Stimulated activated effector memory CD8-positive, alpha-beta T cell treated with anti-CD3 and anti-CD28 coated beads, Interleukin-12 subunit alpha, Interleukin-12 subunit beta, amount 100 ng/mL, for 72 hours (primary cell): ENCODE measurements at regions not wholly inside any gene's neighbourhood (a gene's known extent, or its start where the extent isn't known, plus 50 kb on each side); places are given as distances from the start of the nearest gene placed in this dataset.

Source experiments
- ATAC-seq: fragments of 150-1000 bp; cut with Tn5 transposase; 2 replicates; pipeline ENCODE4 v1.10.0; 2021
- DNase-seq, 2 donors: peaks; one replicate each; pipeline ENCODE4 v3.0.0; 2021 to 2022; ENCODE audit warnings: low spot score in 2 of 2
- H3K27ac Mint-ChIP-seq: one replicate; pipeline ENCODE4 v1.8.0; 2022; ENCODE audit warnings: mild to moderate bottlenecking, mixed read lengths
- H3K36me3 Mint-ChIP-seq: one replicate; pipeline ENCODE4 v1.8.0; 2022; ENCODE audit warnings: mild to moderate bottlenecking, mixed read lengths
- H3K4me1 Mint-ChIP-seq: one replicate; pipeline ENCODE4 v1.8.0; 2022; ENCODE audit warnings: mixed read lengths
- H3K4me3 Mint-ChIP-seq: one replicate; pipeline ENCODE4 v1.8.0; 2022; ENCODE audit warnings: mild to moderate bottlenecking, mixed read lengths
- H3K9me3 Mint-ChIP-seq: one replicate; pipeline ENCODE4 v1.8.0; 2022; ENCODE audit warnings: mixed read lengths

GRCh38 chr7:340979-341694 is 51.2 kb downstream of the FOXL3 start:
- no peaks in the 10 kb centered on the region for H3K36me3 Mint-ChIP-seq
- H3K9me3 Mint-ChIP-seq = peaks cover 4% of the 10 kb centered on the region
- DNase-seq = no peak
- no peaks in the 10 kb centered on the region for H3K4me1 Mint-ChIP-seq
- ATAC-seq = no peak
- no peak overlapping the region for H3K4me3 Mint-ChIP-seq
- H3K27ac Mint-ChIP-seq = no peak overlapping the region

DNA sequence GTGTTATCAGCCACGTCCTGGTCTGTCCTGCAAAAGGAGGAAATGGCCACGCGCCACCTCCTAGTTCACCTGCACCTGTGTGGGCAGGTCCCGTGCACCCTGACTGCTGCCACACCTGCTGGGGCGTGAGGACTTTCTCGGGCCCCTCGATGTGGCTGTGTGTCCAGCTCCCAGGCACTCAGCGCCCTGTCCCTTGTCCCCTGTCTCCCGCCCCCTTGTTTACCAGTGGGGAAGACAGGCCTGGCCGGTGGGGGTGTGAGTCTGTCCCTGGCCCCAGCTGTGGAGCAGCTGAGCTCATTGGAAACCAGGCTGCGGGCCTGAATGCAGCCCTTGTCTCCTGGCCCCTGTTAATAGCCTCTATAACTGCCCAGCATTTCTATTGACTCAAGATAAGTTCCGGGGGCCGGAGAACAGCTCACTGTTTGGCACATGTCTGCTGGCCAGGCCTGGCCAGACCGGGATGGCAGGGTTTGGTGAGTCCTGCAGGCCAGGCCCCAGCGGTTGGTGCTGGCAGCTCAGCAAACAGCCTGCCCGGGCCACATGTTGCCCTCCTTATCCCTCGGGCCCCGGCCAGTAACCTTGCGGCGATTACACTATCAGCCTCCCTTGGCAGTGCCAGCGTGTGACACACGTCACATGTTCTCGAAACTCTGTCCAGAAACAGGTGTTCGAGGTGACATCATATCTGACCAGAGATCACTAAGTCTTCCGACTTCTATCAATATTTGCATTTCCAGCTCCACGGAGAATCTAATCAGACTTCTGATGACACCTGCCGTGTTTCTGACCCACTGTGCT is 52.1 kb downstream of the FOXL3 start:
- Mint-ChIP-seq H3K4me3 (no peak overlapping the region), H3K27ac (no peak overlapping the region), H3K4me1 (no peaks in the 10 kb centered on the region), H3K9me3 (peaks cover 4% of the 10 kb centered on the region), H3K36me3 (no peaks in the 10 kb centered on the region)
- no peak for DNase-seq
- no peak for ATAC-seq

- H3K4me1 Mint-ChIP-seq = no peaks in the 10 kb centered on the region
- peaks cover 6% of the 10 kb centered on the region for H3K9me3 Mint-ChIP-seq
- no peak overlapping the region for H3K4me3 Mint-ChIP-seq
- no peaks in the 10 kb centered on the region for H3K36me3 Mint-ChIP-seq
- no peak overlapping the region for H3K27ac Mint-ChIP-seq
- ATAC-seq (no peak), DNase-seq (no peak)
Observed at GRCh38 chr7:342681-343216, 52.8 kb downstream of the FOXL3 start.

- H3K4me3 Mint-ChIP-seq = no peak overlapping the region
Observed at GRCh38 chr7:343227-343822, 53.4 kb downstream of the FOXL3 start.

GRCh38 chr7:343864-344607 is 54.1 kb downstream of the FOXL3 start:
- DNase-seq = no peak
- ATAC-seq = no peak
- Mint-ChIP-seq H3K9me3 (peaks cover 6% of the 10 kb centered on the region), H3K36me3 (no peaks in the 10 kb centered on the region), H3K4me1 (no peaks in the 10 kb centered on the region), H3K4me3 (no peak overlapping the region), H3K27ac (no peak overlapping the region)

More at GRCh38 chr7:343227-343822, 53.4 kb downstream of the FOXL3 start:
- H3K9me3 Mint-ChIP-seq = peaks cover 6% of the 10 kb centered on the region
- no peak overlapping the region for H3K27ac Mint-ChIP-seq
- no peaks in the 10 kb centered on the region for H3K4me1 Mint-ChIP-seq
- DNase-seq = no peak
- ATAC-seq = no peak
- H3K36me3 Mint-ChIP-seq = no peaks in the 10 kb centered on the region

DNA sequence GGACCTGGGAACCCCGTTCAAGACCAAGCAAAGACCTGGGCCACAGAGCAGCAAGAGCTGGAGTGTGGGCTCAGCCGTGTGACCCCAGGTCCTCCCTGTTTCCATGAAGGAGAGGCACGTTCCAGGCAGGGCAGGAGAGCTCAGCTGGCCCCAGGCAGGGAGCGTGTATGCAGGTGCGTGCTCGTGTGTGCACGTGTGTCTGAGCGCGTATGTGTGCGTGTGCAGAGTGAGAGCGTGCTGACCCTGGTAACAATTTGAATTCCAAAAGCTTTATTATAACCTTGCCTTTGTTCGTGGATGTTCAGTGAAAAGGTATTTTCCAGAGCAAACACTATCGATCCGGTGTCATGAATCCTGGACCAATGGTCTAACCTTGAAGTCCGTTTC is 54.6 kb downstream of the FOXL3 start:
- H3K4me1 Mint-ChIP-seq = no peaks in the 10 kb centered on the region
- no peak overlapping the region for H3K27ac Mint-ChIP-seq

DNA sequence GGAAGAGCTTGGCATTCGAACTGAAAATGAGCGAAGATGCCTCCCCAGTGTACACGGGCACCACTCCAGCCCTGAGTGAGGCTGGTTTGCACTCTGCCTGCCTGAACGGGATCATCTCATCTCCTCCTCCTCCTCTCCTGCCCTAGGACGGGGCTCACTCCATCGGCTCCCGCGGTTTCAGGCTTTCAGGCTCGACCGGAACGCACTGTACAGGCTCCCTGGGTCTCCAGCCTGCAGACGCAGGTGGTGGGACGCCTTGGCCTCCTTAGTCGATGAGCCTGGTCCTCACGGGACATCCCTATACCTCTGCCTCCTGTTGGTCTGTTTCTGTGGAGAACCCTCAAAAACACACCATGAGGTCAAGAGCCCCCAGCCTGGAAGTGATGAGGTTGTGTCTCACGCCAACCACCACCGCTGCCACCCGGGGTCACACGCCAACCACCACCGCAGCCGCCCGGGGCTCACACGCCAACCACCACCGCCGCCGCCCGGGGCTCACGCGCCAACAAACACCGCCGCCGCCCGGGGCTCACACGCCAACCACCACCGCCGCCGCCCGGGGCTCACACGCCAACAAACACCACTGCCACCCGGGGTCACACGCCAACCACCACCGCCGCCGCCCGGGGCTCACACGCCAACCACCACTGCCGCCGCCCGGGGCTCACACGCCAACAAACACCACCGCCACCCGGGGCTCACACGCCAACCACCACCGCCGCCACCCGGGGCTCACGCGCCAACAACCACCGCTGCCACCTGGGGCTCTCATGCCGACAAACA is 56.3 kb downstream of the FOXL3 start:
- H3K4me1 Mint-ChIP-seq = no peaks in the 10 kb centered on the region
- no peaks in the 10 kb centered on the region for H3K36me3 Mint-ChIP-seq
- ATAC-seq = no peak
- peaks cover 6% of the 10 kb centered on the region for H3K9me3 Mint-ChIP-seq
- no peak overlapping the region for H3K4me3 Mint-ChIP-seq
- no peak for DNase-seq
- H3K27ac Mint-ChIP-seq = no peak overlapping the region

More for the DNA sequence above, 54.6 kb downstream of the FOXL3 start:
- ATAC-seq (no peak), DNase-seq (no peak)
- peaks cover 6% of the 10 kb centered on the region for H3K9me3 Mint-ChIP-seq
- H3K4me3 Mint-ChIP-seq = no peak overlapping the region
- no peaks in the 10 kb centered on the region for H3K36me3 Mint-ChIP-seq

DNA sequence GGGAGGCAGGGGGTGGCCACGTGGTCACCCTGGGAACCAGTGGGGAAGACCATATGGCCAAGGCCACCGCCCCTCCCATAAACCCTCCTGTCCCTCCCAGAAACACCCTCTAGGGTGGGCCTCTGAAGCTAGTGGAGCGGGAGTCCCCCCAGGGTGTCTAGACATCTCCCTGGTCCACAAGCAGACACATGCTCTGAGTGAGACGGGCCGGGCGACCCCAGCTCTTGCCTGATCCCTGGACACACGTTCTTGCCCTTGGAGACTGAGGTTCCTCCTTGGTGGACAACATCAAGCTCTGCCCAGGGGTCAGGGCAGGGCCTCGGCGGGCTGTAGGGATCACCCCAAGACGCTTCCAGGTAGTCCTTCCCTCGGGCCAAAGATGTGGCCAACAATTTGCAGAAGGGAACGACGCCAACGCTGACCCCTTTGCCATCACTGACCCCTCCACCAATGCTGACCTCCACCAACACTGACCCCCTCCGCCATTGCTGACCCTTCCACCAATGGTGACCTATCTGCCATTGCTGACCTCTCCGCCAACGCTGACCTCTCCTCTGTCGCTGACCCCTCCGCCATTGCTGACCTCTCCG is 57.1 kb downstream of the FOXL3 start:
- no peak overlapping the region for H3K27ac Mint-ChIP-seq
- no peaks in the 10 kb centered on the region for H3K36me3 Mint-ChIP-seq
- peaks cover 6% of the 10 kb centered on the region for H3K9me3 Mint-ChIP-seq
- no peak for ATAC-seq
- peaks cover 6% of the 10 kb centered on the region for H3K4me1 Mint-ChIP-seq
- no peak overlapping the region for H3K4me3 Mint-ChIP-seq
- DNase-seq = no peak

- Mint-ChIP-seq H3K27ac (no peak overlapping the region), H3K36me3 (no peaks in the 10 kb centered on the region), H3K4me3 (no peak overlapping the region), H3K9me3 (peaks cover 6% of the 10 kb centered on the region), H3K4me1 (peaks cover 13% of the 10 kb centered on the region)
- DNase-seq (no peak), ATAC-seq (no peak)
Observed at GRCh38 chr7:347644-348479, 57.9 kb downstream of the FOXL3 start.

DNA sequence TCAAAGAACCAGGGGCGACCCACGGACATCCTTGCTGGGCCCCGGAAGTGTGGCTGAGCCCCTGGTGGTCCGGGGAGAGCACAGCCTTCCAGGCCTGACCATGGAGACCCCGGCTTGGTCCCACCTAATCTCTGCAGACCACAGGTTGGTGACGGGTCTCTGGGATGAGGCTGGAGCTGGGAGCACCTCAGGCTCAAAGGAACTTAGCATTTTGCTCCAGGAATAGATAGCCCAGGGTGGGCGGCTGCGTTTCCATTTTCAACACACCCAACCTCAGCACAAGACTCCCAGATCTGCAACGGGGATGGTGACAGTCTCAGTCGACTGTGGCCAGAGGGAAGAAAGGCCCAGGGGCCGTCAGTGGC is 58.5 kb downstream of the FOXL3 start:
- H3K4me3 Mint-ChIP-seq = no peak overlapping the region
- no peak overlapping the region for H3K27ac Mint-ChIP-seq
- H3K4me1 Mint-ChIP-seq = peaks cover 13% of the 10 kb centered on the region
- peaks cover 6% of the 10 kb centered on the region for H3K9me3 Mint-ChIP-seq
- ATAC-seq = no peak
- DNase-seq = no peak
- H3K36me3 Mint-ChIP-seq = no peaks in the 10 kb centered on the region

GRCh38 chr7:348962-349743 is 59.2 kb downstream of the FOXL3 start:
- no peaks in the 10 kb centered on the region for H3K36me3 Mint-ChIP-seq
- no peak overlapping the region for H3K27ac Mint-ChIP-seq
- H3K4me3 Mint-ChIP-seq = no peak overlapping the region
- ATAC-seq (peak; percentile 3), DNase-seq (no peak)
- peaks cover 13% of the 10 kb centered on the region for H3K4me1 Mint-ChIP-seq
- H3K9me3 Mint-ChIP-seq = peaks cover 6% of the 10 kb centered on the region

- ATAC-seq = peak; percentile 74
- peaks cover 13% of the 10 kb centered on the region for H3K4me1 Mint-ChIP-seq
- no peak overlapping the region for H3K4me3 Mint-ChIP-seq
- H3K9me3 Mint-ChIP-seq = peaks cover 2% of the 10 kb centered on the region
- no peaks in the 10 kb centered on the region for H3K36me3 Mint-ChIP-seq
- H3K27ac Mint-ChIP-seq = no peak overlapping the region
- peak in 1 of 2 donors; percentile 62 for DNase-seq
Observed at GRCh38 chr7:351256-351655, 61.3 kb downstream of the FOXL3 start.
